LNCAP (cell line): ENCODE measurements at regions not wholly inside any gene's neighbourhood (a gene's known extent, or its start where the extent isn't known, plus 50 kb on each side); places are given as distances from the start of the nearest gene placed in this dataset.

Experiments
- TF ChIP-seq, protein P1 (sequence below): fragments of 450-650 bp; IDR thresholded peaks from 2 replicates; pipeline ENCODE4 v1.5.1; 2017; ENCODE audit warnings: mild to moderate bottlenecking

DNA sequence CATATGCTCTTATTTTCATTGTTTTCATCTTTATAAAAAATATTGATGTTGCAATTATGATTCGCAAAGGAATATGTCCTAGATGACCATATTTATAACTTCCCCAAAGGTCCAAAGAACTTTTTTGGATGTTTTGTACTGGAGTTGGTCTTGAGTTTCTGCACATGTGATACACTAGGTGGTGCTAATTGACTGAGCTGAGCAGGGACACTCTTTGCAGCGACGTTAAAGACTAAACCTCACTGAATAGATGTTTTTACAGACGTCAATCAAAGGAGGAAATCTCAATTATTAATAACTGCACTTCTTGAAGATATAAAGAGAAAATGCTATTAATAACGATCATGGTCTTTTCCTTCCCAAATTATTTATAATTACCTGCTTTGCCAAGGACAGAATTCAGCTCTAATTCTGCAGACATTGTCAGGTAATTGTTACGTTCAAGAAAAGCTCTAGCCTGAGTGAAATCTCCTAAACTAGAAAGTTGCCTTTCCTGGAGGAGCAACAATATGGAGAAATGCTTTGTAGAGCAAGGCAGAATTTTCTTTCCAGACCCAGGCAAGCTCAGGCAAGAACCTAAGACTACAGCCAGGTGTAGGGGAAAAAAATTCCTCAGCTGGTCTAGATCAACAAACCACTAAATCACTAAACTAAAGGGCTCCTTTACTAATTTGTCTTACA is 119.3 kb upstream of the RBBP8 start:
- TF ChIP-seq, protein P1, sequence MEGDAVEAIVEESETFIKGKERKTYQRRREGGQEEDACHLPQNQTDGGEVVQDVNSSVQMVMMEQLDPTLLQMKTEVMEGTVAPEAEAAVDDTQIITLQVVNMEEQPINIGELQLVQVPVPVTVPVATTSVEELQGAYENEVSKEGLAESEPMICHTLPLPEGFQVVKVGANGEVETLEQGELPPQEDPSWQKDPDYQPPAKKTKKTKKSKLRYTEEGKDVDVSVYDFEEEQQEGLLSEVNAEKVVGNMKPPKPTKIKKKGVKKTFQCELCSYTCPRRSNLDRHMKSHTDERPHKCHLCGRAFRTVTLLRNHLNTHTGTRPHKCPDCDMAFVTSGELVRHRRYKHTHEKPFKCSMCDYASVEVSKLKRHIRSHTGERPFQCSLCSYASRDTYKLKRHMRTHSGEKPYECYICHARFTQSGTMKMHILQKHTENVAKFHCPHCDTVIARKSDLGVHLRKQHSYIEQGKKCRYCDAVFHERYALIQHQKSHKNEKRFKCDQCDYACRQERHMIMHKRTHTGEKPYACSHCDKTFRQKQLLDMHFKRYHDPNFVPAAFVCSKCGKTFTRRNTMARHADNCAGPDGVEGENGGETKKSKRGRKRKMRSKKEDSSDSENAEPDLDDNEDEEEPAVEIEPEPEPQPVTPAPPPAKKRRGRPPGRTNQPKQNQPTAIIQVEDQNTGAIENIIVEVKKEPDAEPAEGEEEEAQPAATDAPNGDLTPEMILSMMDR, result peak; percentile 81

DNA sequence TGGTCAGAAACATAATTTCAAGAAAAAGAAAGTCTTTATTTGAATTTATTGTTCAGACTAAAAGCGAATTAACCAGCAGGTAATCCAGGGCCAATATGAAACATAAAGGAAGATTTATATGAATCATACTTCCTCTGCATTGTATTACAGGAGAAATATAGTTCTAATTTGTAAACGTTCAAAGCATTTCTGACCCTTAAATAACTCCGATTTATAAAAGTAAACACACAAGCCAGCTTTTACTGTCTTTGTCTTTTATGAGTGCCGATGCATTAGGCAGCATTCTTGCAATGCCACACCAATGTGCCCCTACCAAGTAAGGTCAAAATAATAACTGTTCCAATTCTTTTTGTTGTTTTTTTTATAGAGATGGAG is 118.8 kb upstream of the RBBP8 start:
- TF ChIP-seq, protein P1, result no peak

DNA sequence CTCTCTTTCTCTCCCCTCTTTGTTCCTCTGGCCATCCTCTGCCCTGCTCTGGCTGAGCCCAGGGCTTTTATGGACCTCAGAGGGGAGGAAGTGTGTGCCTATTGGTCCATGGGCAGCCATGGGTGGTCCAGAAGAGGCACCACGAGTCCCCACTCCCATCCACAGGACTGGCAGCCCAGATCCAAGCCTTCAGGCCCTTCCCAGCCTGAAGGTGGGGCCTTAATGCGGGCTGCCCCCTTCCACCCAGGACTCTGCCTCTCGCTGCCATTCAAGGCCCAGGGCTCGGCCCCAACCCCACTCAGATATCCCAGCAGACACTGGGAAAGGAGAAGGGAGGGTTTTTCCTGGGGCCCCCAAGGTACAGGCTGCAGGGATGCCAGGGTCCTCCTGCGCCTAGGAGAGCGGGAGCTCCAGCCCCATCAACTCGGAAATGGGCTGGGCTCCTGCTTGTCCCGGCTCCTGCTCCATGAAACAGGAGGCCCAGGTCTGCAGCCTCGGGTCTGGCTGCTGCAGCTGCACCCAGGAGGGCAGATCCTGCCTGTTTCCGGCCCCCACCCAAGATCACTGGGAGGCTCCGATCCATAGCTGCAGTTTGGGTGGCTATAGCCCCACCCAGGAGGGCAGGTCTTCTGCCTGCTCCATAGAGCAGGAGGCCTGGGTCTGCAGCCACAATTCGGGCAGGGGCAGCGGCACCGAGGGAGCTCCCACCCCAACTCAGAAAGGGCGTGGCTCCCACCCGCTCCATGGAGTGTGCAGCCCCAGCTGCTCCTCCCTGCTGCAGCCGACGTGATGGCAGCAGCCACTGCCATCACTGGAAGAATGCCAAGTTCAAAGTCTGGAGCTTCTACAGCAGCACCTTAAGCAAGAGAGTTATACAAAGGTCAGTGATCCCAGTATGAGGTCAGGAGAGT is 116.6 kb upstream of the RBBP8 start:
- TF ChIP-seq, protein P1, result no peak

DNA sequence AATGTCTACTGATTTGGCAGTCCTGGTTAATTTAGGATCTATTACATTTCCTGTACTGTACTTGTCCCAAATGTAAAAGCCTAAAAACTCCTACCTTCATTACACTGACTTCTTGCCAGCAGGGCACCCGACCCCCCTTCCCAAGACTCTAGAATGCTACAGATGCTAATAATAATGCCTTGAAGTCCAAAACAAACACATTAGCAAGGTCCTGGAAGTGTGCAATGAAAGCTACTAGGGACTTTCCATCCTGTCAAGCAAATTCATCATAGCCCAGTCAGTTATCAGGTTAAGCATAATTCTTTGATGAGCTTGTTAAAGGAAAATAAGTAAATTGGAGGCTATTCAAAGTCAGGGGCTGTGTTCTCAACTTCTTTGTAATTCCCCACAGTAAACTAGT is 115.3 kb upstream of the RBBP8 start:
- TF ChIP-seq, protein P1, result no peak

DNA sequence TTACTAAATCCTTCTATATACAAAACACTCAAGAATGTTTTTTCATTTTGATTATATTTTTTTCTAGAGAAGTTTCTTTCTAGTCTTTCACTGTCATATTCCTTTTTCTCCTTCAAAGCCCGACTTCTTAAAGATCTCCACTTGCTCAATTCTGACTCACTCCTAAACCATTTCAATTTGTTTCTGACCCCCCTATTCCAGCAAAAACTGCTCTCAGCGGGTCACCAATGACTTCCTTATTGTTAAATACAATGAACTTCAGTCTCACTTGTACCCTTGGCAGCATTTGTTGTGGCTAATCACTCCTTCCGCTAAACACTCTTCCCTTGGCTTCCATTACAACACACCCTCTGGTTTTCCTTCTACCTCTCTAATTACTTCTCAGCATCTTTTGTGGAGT is 111.1 kb upstream of the RBBP8 start:
- TF ChIP-seq, protein P1, result no peak

DNA sequence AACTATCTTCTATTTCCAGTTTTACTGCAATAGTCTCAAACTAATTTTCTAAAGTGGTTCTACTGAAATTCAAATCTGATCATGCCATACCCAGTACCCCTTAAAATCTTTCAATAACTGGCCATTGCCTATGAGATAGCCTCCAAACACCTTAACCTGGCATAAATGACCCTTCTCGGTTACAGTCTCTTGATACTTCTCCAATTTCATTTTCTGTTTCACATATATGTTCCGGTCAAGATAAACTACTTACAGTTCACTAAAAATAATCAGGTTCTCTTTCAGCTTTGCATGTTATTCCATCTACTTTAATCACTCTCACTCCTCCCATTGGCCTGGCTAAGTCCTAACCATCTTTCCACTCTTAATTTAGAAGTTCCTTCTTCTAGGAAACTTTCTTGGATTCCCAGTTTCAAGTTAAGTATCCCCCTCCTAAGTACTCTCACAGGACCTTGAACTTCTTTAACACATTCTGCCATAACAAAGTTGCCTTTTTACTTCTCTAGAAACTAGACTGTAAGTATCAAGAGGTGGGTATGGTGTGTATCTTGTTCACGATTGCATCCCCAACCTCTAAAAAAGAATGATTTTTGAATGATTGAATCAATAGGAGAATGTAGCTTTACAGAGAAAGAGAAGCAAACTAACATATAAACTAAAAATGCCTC is 110.2 kb upstream of the RBBP8 start:
- TF ChIP-seq, protein P1, result no peak

DNA sequence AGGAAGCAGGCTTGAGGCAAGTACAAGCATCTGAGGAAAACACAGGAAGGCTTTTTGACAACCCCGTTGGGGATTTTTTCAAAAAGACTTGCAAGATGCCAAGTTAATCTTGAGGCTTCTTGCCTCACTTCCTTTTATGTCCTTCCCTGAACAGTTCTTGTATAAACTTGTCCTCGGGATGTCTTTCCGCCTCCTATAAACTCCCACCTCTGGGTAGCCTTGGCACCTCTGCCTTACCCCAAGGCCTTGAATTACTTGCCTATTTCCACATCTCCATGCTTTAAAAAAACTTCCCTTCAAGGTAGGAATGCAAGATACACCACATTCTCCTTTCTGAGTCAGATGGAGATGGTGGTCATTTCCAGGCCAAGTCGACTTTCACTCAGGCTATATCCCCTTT is 106.4 kb upstream of the RBBP8 start:
- TF ChIP-seq, protein P1, result no peak
